HEK293 (cell line): ENCODE measurements at regions not wholly inside any gene's neighbourhood (a gene's known extent, or its start where the extent isn't known, plus 50 kb on each side); places are given as distances from the start of the nearest gene placed in this dataset.
A peak's percentile ranks its signal among the peaks of the same experiment; 100 is the strongest.

Source experiments
- CTCF ChIA-PET: fragments of 350-600 bp; formaldehyde crosslinking; extraction: SDS; loops from one replicate; lab custom pipeline; 2021; ENCODE audit warnings: antibody characterized with exemption; lab: Yijun Ruan, JAX
- POLR2A ChIA-PET: fragments of 300-600 bp; formaldehyde crosslinking; extraction: SDS; loops from one replicate; lab custom pipeline; 2020; ENCODE audit warnings: antibody characterized with exemption, inconsistent platforms; lab: Yijun Ruan, JAX
- H3K27ac ChIP-seq: fragments of 200-500 bp; sonication (Bioruptor generic); 2 replicates; pipeline ENCODE4 v1.5.1; 2014; ENCODE audit warnings: low read depth, low read length, control low read depth, inconsistent platforms; ENCODE audit errors: extremely low read depth
- H3K36me3 ChIP-seq, 2 experiments: fragments of 200-500 bp in 1 of 2; sonication (Bioruptor generic) in 1 of 2; 1 replicate in 1 of 2; 2 replicates in 1 of 2; pipeline ENCODE4 v1.5.1; 2014 to 2017; ENCODE audit warnings: inconsistent platforms in 2 of 2, low read length in 2 of 2; ENCODE audit not compliant: control insufficient read depth in 2 of 2, insufficient read depth in 1 of 2
- H3K4me1 ChIP-seq: fragments of 200-500 bp; sonication (Bioruptor generic); 2 replicates; pipeline ENCODE4 v1.5.1; 2014; ENCODE audit warnings: mild to moderate bottlenecking, low read length, inconsistent platforms; ENCODE audit not compliant: control insufficient read depth, insufficient read depth
- H3K4me3 ChIP-seq: 2 replicates; pipeline ENCODE4 v1.5.1; 2011; ENCODE audit warnings: low read depth, mild to moderate bottlenecking, control low read depth, low read length, moderate library complexity
- H3K9me3 ChIP-seq: fragments of 200-500 bp; sonication (Bioruptor generic); 2 replicates; pipeline ENCODE4 v1.5.1; 2014; ENCODE audit warnings: low read depth, low read length, inconsistent platforms; ENCODE audit not compliant: control insufficient read depth, insufficient read depth
- EGR2 ChIP-seq: fragments of 450-650 bp; formaldehyde crosslinking; IDR thresholded peaks from 2 replicates; pipeline ENCODE4 v1.5.1; 2016; ENCODE audit warnings: low read depth, missing biosample characterization, missing genetic modification characterization
- GLI2 ChIP-seq: fragments of 450-650 bp; formaldehyde crosslinking; IDR thresholded peaks from 2 replicates; pipeline ENCODE4; 2017; ENCODE audit warnings: missing biosample characterization, missing genetic modification characterization, low read depth, borderline replicate concordance
- IKZF3 ChIP-seq: fragments of 450-650 bp; IDR thresholded peaks from 2 replicates; pipeline ENCODE4 v1.5.0; 2018; ENCODE audit warnings: missing biosample characterization, mild to moderate bottlenecking, missing genetic modification characterization, moderate library complexity
- MEIS1 ChIP-seq: sonication (generic); formaldehyde crosslinking; IDR thresholded peaks from 2 replicates; pipeline ENCODE4 v1.8.1; 2022; ENCODE audit warnings: missing genetic modification reagents, mild to moderate bottlenecking, borderline replicate concordance
- PRDM2 ChIP-seq: fragments of 450-650 bp; formaldehyde crosslinking; IDR thresholded peaks from 2 replicates; pipeline ENCODE4 v1.5.1; 2016; ENCODE audit warnings: missing biosample characterization, missing genetic modification characterization, borderline replicate concordance
- SALL2 ChIP-seq: fragments of 450-650 bp; formaldehyde crosslinking; IDR thresholded peaks from 2 replicates; pipeline ENCODE4 v1.5.0; 2017; ENCODE audit warnings: missing biosample characterization, mild to moderate bottlenecking, missing genetic modification characterization, borderline replicate concordance
- SP2 ChIP-seq: fragments of 450-650 bp; formaldehyde crosslinking; IDR thresholded peaks from 2 replicates; pipeline ENCODE4 v1.5.1; 2016; ENCODE audit warnings: missing biosample characterization, missing genetic modification characterization
- SP7 ChIP-seq: fragments of 450-650 bp; formaldehyde crosslinking; IDR thresholded peaks from 2 replicates; pipeline ENCODE4 v1.5.1; 2016; ENCODE audit warnings: missing biosample characterization, missing genetic modification characterization
- WT1 ChIP-seq: fragments of 450-650 bp; formaldehyde crosslinking; IDR thresholded peaks from 2 replicates; pipeline ENCODE4 v1.5.1; 2016; ENCODE audit warnings: missing biosample characterization, missing genetic modification characterization
- ZNF114 ChIP-seq: fragments of 450-650 bp; formaldehyde crosslinking; IDR thresholded peaks from 2 replicates; pipeline ENCODE4 v1.5.0; 2017; ENCODE audit warnings: missing biosample characterization, missing genetic modification characterization
- ZNF132 ChIP-seq: fragments of 450-650 bp; formaldehyde crosslinking; IDR thresholded peaks from 2 replicates; pipeline ENCODE4 v1.5.1; 2017; ENCODE audit warnings: missing biosample characterization, missing genetic modification characterization, borderline replicate concordance
- ZNF133 ChIP-seq: fragments of 450-650 bp; formaldehyde crosslinking; IDR thresholded peaks from 2 replicates; pipeline ENCODE4 v1.5.1; 2016; ENCODE audit warnings: missing biosample characterization, missing genetic modification characterization
- ZNF140 ChIP-seq: fragments of 450-650 bp; formaldehyde crosslinking; IDR thresholded peaks from 2 replicates; pipeline ENCODE4 v1.5.1; 2016; ENCODE audit warnings: missing biosample characterization, missing genetic modification characterization
- ZNF155 ChIP-seq: fragments of 450-650 bp; formaldehyde crosslinking; IDR thresholded peaks from 2 replicates; pipeline ENCODE4 v1.5.1; 2016; ENCODE audit warnings: missing biosample characterization, missing genetic modification characterization
- ZNF23 ChIP-seq: fragments of 450-650 bp; formaldehyde crosslinking; IDR thresholded peaks from 2 replicates; pipeline ENCODE4 v1.5.1; 2016; ENCODE audit warnings: missing biosample characterization, missing genetic modification characterization, borderline replicate concordance
- ZNF239 ChIP-seq: fragments of 450-650 bp; formaldehyde crosslinking; IDR thresholded peaks from 2 replicates; pipeline ENCODE4 v1.5.1; 2016; ENCODE audit warnings: missing biosample characterization, missing genetic modification characterization
- ZNF266 ChIP-seq: fragments of 450-650 bp; formaldehyde crosslinking; IDR thresholded peaks from 2 replicates; pipeline ENCODE4 v1.5.1; 2016; ENCODE audit warnings: missing biosample characterization, missing genetic modification characterization, low read depth
- ZNF274 ChIP-seq, 2 experiments: fragments of 200-500 bp in 1 of 2; fragments of 450-650 bp in 1 of 2; sonication (Bioruptor generic) in 1 of 2; formaldehyde crosslinking in 1 of 2; IDR thresholded peaks; 2 replicates each; pipeline versions ENCODE4 v1.5.1 to v1.6.1; 2014 to 2016; ENCODE audit warnings: borderline replicate concordance in 1 of 2, inconsistent platforms in 1 of 2, low read length in 1 of 2, missing biosample characterization in 1 of 2, missing genetic modification characterization in 1 of 2
- ZNF366 ChIP-seq: fragments of 450-650 bp; formaldehyde crosslinking; conservative IDR thresholded peaks from 2 replicates; pipeline ENCODE4 v1.5.1; 2016; ENCODE audit warnings: missing biosample characterization, missing genetic modification characterization
- ZNF600 ChIP-seq: fragments of 450-650 bp; formaldehyde crosslinking; IDR thresholded peaks from 2 replicates; pipeline ENCODE4 v1.5.1; 2016; ENCODE audit warnings: missing biosample characterization, missing genetic modification characterization
- ZNF660 ChIP-seq: fragments of 450-650 bp; IDR thresholded peaks from 2 replicates; pipeline ENCODE4 v1.5.1; 2018; ENCODE audit warnings: missing biosample characterization, mild to moderate bottlenecking, missing genetic modification characterization
- ZNF785 ChIP-seq: fragments of 450-650 bp; formaldehyde crosslinking; IDR thresholded peaks from 2 replicates; pipeline ENCODE4 v1.5.1; 2016; ENCODE audit warnings: missing biosample characterization, missing genetic modification characterization
- ZNF791 ChIP-seq: fragments of 450-650 bp; formaldehyde crosslinking; IDR thresholded peaks from 2 replicates; pipeline ENCODE4 v1.5.1; 2016; ENCODE audit warnings: missing biosample characterization, missing genetic modification characterization
- ZNF830 ChIP-seq: fragments of 450-650 bp; IDR thresholded peaks from 2 replicates; pipeline ENCODE4 v1.5.0; 2018; ENCODE audit warnings: missing biosample characterization, missing genetic modification characterization, low read depth, mild to moderate bottlenecking, moderate library complexity
- ZNF843 ChIP-seq: fragments of 450-650 bp; formaldehyde crosslinking; IDR thresholded peaks from 2 replicates; pipeline ENCODE4 v1.5.1; 2016; ENCODE audit warnings: missing biosample characterization, missing genetic modification characterization
- TF ChIP-seq, protein P1 (sequence below): fragments of 450-650 bp; formaldehyde crosslinking; IDR thresholded peaks from 2 replicates; pipeline ENCODE4 v1.5.1; 2016; ENCODE audit warnings: missing biosample characterization, missing genetic modification characterization

- Histone ChIP-seq H3K4me3 (no peak overlapping the region), H3K27ac (no peak overlapping the region), H3K9me3 (no peaks in the 10 kb centered on the region), H3K4me1 (no peaks in the 10 kb centered on the region), H3K36me3 (no peaks in the 10 kb centered on the region)
- CTCF ChIA-PET: interaction anchor here (1.2 kb wide), 1 partner anchor 13 kb away, joined by 3 read pairs; no protein-coding TSS in a partner anchor
- TF ChIP-seq IKZF3 (tag by site-specific recombination) (no peak), ZNF155 (tag by site-specific recombination) (no peak), ZNF140 (tag by site-specific recombination) (no peak)
- POLR2A ChIA-PET: no interaction called here
These were observed 1022.4 kb downstream of the GRIK2 start for GRCh38 chr6:102415891-102416290.

GRCh38 chr6:102411796-102412195, 1018.3 kb downstream of the GRIK2 start:
- TF ChIP-seq SP7 (tag by site-specific recombination): no peak
- TF ChIP-seq GLI2 (tag by site-specific recombination): no peak
- no peak for TF ChIP-seq SALL2
- TF ChIP-seq ZNF791 (tag by site-specific recombination): no peak
- no peak for TF ChIP-seq ZNF660
- TF ChIP-seq ZNF133 (tag by site-specific recombination): no peak
- no peak for TF ChIP-seq ZNF830 (tag by site-specific recombination)
- no peak for TF ChIP-seq ZNF266 (tag by site-specific recombination)
- TF ChIP-seq, protein P1, sequence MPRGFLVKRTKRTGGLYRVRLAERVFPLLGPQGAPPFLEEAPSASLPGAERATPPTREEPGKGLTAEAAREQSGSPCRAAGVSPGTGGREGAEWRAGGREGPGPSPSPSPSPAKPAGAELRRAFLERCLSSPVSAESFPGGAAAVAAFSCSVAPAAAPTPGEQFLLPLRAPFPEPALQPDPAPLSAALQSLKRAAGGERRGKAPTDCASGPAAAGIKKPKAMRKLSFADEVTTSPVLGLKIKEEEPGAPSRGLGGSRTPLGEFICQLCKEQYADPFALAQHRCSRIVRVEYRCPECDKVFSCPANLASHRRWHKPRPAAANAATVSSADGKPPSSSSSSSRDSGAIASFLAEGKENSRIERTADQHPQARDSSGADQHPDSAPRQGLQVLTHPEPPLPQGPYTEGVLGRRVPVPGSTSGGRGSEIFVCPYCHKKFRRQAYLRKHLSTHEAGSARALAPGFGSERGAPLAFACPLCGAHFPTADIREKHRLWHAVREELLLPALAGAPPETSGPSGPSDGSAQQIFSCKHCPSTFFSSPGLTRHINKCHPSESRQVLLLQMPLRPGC: no peak
- TF ChIP-seq ZNF843 (tag by site-specific recombination): no peak
- no peak for TF ChIP-seq ZNF274 (IDR thresholded peaks at IDR 0.05; ENCODE audit: low read length)
- TF ChIP-seq ZNF274 (tag by site-specific recombination; IDR thresholded peaks at IDR 0.05; ENCODE audit: borderline replicate concordance): no peak
- no peak for TF ChIP-seq ZNF239
- no peak for TF ChIP-seq ZNF23 (tag by site-specific recombination)
- TF ChIP-seq MEIS1 (CRISPR knock-in tag): no peak
- TF ChIP-seq ZNF600 (tag by site-specific recombination): no peak
- ChIA-PET POLR2A (no interaction called here), CTCF (no interaction called here)
- H3K4me1 ChIP-seq: no peaks in the 10 kb centered on the region
- no peaks in the 10 kb centered on the region for H3K36me3 ChIP-seq
- no peak overlapping the region for H3K4me3 ChIP-seq
- no peaks in the 10 kb centered on the region for H3K9me3 ChIP-seq
- no peak overlapping the region for H3K27ac ChIP-seq

DNA sequence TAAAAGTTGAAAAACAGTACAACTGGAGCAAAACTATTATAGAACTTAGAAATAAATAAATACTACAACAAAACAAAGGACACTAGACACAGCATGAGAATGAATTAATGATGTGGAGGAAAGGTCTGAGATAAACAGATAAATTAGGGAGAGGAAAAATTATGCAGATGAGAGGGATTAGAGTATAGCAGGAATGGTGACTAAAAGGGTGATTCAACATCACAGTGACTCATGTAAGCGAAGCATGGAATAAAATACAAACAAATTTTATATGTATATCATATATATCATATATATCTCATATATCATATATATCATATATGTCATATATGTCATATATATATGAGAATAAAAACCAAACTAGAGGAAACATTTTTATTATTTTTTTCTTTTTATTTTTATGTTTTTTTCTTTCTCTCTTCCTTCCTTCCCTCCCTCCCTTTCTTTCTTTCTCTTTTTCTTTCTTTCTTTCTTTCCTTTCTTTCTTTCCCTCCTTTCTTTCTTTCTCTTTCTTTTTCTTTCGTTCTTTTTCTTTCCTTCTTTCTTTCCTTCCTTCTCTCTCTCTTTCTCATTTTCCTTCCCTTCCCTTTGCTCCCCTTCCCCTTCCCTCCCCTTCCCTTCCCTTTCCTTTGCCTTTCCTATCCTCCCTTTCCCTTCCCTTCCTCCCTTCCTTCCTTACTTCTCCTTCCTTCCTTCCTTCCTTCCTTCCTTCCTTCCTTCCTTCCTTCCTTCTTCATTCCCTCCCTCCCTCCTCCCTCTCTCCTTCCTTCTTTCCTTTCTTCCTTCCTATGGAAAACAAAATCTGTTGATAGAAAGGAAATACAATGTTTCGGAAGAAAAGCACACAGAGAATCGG, 1014.6 kb downstream of the GRIK2 start:
- Histone ChIP-seq H3K4me3 (no peak overlapping the region), H3K9me3 (no peaks in the 10 kb centered on the region), H3K36me3 (no peaks in the 10 kb centered on the region), H3K27ac (no peak overlapping the region), H3K4me1 (no peaks in the 10 kb centered on the region)
- CTCF ChIA-PET: no interaction called here
- no peak for TF ChIP-seq ZNF785 (tag by site-specific recombination)
- no peak for TF ChIP-seq PRDM2 (tag by site-specific recombination)
- TF ChIP-seq ZNF366 (tag by site-specific recombination): peak; percentile 82
- no peak for TF ChIP-seq ZNF114 (tag by site-specific recombination)
- no peak for TF ChIP-seq ZNF132
- TF ChIP-seq SP2: no peak
- TF ChIP-seq EGR2 (tag by site-specific recombination): no peak
- TF ChIP-seq WT1 (tag by site-specific recombination): no peak
- POLR2A ChIA-PET: no interaction called here
